HG03469 (cell line): ENCODE measurements at regions not wholly inside any gene's neighbourhood (a gene's known extent, or its start where the extent isn't known, plus 50 kb on each side); places are given as distances from the start of the nearest gene placed in this dataset.
"Not testable (repeated sequence)": the region's sequence is repeated elsewhere in the genome, so short reads cannot be mapped to it uniquely, and the experiment has no call there.

Experiments used
- ATAC-seq: cut with Tn5 transposase; IDR thresholded peaks from one replicate; pipeline ENCODE4 v1.9.1; 2021; ENCODE audit warnings: mild to moderate bottlenecking, moderate library complexity, moderate number of reproducible peaks; ENCODE audit not compliant: unreplicated experiment

GRCh38 chr13:24617256-24618010 lies 62.8 kb upstream of the ATP12A start:
- ATAC-seq = no peak

DNA sequence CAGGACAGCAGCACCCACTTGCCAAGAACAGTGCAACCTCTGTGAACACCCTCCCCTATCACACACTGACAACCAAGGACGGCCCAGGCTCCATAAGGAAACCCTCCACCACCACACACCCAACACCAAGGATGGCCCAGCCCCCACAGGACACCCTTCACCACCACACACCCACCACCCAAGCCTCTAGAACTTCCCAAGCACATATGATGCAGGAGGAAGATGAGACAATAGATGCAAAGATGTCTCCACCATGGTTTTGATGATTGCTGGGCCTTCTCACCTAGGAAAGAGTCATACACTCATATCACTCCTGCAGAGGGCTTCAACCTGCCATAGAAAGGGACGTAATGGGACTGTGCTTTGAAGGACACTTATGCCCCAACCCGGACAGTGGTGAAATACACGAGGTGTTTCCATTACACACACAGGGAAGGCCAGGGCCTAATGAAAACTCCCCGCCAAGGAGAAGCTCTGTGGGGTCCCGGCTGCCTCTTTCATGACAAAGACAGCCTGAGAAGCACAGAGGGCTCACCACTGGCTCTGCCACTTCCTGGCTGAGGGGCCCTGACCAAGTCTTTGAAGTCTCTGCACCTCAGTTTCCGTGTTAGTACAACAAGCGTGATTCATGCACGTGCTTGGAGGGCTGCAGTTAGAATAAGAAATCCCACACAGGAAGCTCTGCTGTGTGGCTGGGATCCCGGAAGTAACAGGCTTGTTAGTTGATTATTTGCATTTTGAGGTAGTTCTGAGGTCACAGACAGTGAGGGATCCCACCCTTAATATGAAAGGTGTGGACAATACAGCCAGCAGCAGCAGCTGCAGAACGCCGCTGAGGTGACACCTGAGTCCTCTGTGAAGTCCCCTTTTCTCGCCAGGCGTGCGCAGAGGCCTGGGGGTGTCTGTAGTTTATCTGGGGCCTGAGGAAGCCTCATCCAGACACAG lies 61.9 kb upstream of the ATP12A start:
- ATAC-seq = peak; percentile 51

DNA sequence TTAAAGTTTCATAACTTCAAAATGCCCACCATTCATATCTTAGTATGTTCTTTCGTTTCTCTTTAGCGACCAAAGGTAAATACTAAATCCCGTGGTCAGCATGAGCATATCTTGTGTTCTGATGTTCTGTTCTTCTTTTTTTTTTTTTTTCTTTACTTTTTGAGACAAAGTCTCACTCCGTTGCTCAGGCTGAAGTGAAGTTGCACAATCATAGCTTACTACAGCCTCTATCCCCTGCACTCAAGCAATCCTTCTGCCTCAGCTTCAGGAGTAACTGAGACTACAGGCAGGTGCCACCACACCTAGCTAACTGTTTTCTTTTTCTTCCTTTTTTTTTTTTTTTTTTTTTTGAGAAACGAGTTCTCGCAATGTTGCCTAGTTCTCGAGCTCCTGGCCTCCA lies 60.9 kb upstream of the ATP12A start:
- ATAC-seq = no peak

DNA sequence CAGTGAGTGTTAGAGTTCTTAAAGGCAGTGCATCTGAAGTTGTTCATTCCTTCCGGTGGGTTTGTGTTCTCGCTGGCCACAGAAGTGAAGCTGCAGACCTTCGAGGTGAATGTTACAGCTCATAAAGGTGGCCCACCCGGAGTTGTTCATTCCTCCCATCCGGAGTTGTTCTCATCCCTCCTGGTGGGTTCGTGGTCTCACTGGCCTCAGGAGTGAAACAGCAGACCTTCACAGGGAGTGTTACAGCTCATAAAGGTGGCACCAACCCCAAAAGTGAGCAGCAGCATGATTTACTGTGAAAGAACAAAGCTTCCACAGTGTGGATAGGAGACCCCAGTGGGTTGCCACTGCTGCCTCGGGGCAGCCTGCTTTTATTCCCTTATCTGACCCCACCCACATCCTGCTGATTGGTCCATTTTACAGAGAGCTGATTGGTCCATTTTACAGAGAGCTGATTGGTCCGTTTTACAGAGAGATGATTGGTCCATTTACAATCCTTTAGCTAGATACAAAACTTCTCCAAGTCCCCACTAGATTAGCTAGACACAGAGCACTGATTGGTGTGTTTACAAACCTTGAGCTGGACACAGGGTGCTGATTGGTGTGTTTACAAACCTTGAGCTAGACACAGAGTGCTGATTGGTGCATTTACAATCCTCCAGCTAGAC lies 57.6 kb upstream of the ATP12A start:
- ATAC-seq = not testable (repeated sequence)

DNA sequence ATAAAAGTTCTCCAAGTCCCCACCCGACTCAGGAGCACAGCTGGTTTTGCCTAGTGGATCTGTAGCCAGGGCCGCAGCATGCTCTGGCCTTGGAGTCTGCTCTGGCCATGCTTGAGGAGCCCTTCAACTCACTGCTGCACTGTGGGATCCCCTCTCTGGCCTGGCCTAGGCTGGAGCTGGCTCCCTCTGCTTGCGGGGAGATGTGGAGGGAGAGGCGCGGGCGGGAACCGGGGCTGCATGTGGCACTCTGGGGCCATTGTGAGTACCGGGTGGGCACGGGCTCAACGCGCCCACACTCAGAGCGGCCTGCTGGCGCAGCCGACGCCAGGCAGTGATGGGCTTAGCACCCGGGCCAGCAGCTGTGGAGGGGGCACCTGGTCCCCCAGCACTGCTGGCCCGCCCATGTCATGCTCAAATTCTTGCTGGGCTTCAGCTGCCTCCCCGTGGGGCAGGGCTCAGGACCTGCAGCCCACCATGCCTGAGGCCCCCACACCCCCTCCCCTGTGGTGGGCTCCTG lies 57.0 kb upstream of the ATP12A start:
- no peak for ATAC-seq

DNA sequence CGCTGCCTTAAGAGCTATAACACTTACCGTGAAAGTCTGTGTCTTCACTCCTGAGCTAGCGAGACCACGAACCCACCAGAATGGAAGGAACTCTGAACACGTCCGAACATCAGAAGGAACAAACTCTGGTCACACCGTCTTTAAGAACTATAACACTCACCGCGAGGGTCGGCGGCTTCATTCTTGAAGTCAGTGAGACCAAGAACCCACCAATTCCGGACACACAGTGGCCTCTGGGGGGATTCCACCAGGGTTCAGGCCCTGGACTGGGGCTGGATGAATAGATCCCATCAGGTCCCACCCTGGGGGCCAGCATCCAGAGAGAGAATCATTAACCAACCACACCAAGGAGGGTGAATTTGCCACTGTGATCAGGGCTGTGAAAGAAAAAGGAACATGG lies 55.8 kb upstream of the ATP12A start:
- no peak for ATAC-seq

DNA sequence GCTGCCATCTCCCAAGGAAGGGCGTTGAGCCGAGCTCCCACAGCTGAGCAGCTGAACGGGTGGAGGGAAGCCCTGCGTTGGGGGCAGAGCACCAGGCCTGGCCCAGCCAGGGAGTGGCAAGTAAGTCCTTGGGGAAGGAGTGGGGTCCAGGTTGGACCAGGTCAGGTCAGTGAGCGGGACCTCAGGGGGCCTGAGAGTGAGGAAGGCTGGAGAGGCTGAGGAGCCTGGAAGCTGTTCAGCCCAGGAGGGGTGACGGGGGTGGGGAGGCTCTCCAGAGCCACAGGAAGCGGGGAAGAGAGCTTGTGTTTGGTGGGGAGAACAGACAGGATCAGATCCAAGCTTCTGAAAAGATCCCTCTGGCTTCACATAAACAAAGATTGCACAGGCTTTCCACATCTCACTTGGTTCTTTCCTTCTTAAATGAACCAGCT lies 55.4 kb upstream of the ATP12A start:
- ATAC-seq = no peak

DNA sequence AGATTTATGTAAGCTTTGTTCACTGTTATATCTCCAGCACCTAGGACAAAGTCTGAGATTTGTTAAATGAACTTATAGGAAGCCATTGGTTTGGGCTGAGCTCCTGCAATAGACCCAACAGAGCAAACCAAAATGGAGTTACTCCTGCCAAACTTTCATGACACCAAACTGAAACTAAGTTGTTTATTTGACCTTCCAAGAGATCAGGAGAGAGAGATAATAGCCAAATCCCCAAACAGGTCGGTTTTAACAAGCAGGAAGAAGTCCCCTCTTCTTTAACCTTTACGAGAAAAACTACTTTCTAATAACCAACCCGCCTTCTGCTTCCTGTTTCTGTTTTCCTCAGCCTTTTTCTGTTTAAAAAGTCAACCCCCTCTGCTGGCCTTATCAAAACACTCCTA lies 54.9 kb upstream of the ATP12A start:
- no peak for ATAC-seq

- no peak for ATAC-seq
Measured at GRCh38 chr13:24625870-24626849, 54.0 kb upstream of the ATP12A start.

DNA sequence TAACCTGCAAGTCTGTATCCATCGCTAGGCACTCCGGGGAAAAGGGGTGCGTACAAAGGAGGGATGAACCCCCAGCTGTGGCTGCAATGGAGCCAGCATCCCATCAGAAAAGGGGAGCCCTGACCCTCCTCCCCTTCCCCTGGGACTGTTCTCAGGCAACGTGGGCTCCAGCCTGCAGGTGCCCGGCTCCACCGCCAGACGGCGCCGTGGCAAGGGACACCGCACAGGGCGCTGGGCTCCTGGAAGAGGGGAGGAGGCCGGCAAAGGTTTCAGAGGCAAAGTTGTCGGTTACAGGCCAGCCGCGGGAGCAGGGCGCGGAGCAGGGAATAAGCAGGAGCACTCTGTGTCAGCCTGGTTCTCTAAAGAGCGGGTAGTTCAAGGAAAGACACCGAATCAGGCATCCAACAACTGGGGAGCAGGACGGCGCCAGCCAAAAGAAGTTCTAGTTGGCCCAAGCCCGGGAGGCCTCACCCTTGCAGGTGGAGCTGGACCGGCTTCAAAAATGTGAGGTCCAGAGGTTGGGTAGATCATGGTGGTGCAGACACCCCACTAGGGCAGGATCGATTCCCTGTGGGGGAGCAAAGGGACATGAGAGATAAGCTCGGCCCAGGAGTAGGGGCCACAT lies 53.0 kb upstream of the ATP12A start:
- ATAC-seq = no peak

DNA sequence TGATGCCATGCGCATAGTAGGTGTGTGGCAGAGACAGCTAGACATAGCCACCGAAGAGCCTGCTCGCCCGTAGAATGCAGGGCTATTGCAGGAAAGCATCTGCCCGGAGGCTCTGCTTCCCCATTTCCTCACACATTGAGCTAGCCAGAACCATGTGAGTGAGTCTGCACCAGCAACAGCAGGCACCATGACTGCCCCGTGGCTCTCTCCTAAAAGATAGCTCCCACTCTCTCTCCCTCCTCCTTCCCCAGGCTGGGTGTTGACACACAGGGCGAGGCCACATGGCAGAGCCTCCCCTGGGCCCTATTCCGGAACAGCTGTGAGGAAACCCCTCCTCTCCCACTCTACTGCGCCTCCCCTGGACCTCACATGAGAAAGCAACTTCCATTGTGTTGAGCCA lies 52.3 kb upstream of the ATP12A start:
- ATAC-seq = no peak

- ATAC-seq = no peak
Measured at GRCh38 chr13:24629320-24629719, 50.9 kb upstream of the ATP12A start.

DNA sequence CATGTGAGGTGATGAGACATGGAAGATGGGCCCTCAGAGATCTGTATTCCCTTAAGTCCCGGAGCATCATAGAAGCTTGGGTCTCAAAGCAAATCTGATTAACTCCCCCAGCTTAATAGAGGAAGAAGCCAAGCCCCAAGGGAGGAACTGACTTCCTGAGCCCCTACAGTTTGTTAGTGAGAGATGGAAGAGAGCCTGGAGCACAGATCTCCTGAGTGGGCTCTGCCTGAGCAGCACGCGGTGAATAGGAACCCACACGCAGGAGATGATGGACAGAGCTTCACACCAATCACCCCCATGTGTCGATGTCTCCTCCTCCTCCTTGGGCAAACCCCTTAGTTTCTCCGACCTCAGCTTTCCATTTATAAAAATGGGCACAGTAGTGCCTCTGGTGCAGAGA lies 50.1 kb upstream of the ATP12A start:
- ATAC-seq = no peak
